ENCODE measurements at regions not wholly inside any gene's neighbourhood (a gene's known extent, or its start where the extent isn't known, plus 50 kb on each side); places are given as distances from the start of the nearest gene placed in this dataset.
"Not testable (repeated sequence)": the region's sequence is repeated elsewhere in the genome, so short reads cannot be mapped to it uniquely, and the experiment has no call there.

GRCh38 chr11:15670520-15671070, 555.9 kb downstream of the INSC start:
- DNase-seq = no peak

- no peak for DNase-seq
Measured at GRCh38 chr11:15671216-15671615, 556.5 kb downstream of the INSC start.

- DNase-seq = no peak
Measured at GRCh38 chr11:15672825-15673224, 558.1 kb downstream of the INSC start.

- DNase-seq = no peak
Measured at GRCh38 chr11:15673408-15673831, 558.7 kb downstream of the INSC start.

GRCh38 chr11:15674756-15675155, 560.0 kb downstream of the INSC start:
- no peak for DNase-seq

GRCh38 chr11:15675683-15676082, 561.0 kb downstream of the INSC start:
- no peak for DNase-seq

- no peak for DNase-seq
Measured at GRCh38 chr11:15677181-15677580, 562.5 kb downstream of the INSC start.

- no peak for DNase-seq
Measured at GRCh38 chr11:15683528-15683927, 568.8 kb downstream of the INSC start.

- no peak for DNase-seq
Measured at GRCh38 chr11:15685306-15685705, 570.6 kb downstream of the INSC start.

- not testable (repeated sequence) for DNase-seq
Measured at GRCh38 chr11:15686259-15686658, 571.5 kb downstream of the INSC start.

- no peak for DNase-seq
Measured at GRCh38 chr11:15687342-15687741, 572.6 kb downstream of the INSC start.

- DNase-seq = no peak
Measured at GRCh38 chr11:15688351-15688792, 573.6 kb downstream of the INSC start.

GRCh38 chr11:15690320-15690719, 575.6 kb downstream of the INSC start:
- DNase-seq = no peak

GRCh38 chr11:15692739-15693138, 578.0 kb downstream of the INSC start:
- DNase-seq = no peak

GRCh38 chr11:15695096-15695721, 580.5 kb downstream of the INSC start:
- no peak for DNase-seq

- DNase-seq = no peak
Measured at GRCh38 chr11:15696069-15696468, 581.3 kb downstream of the INSC start.

- no peak for DNase-seq
Measured at GRCh38 chr11:15697437-15698236, 582.9 kb downstream of the INSC start.

GRCh38 chr11:15698855-15699254, 584.1 kb downstream of the INSC start:
- no peak for DNase-seq

GRCh38 chr11:15699978-15700377, 585.3 kb downstream of the INSC start:
- DNase-seq = no peak

GRCh38 chr11:15700456-15700855, 585.7 kb downstream of the INSC start:
- DNase-seq = no peak

GRCh38 chr11:15704064-15704463, 589.3 kb downstream of the INSC start:
- DNase-seq = no peak

- DNase-seq = no peak
Measured at GRCh38 chr11:15704556-15704955, 589.8 kb downstream of the INSC start.

- no peak for DNase-seq
Measured at GRCh38 chr11:15705891-15706290, 591.2 kb downstream of the INSC start.

- no peak for DNase-seq
Measured at GRCh38 chr11:15707194-15707593, 592.5 kb downstream of the INSC start.
